Hematopoietic multipotent progenitor cell treated with erythropoietin and hydrocortisone succinate and interleukin-3 and kit ligand, for 4 days (in vitro differentiated cells): ENCODE measurements at regions not wholly inside any gene's neighbourhood (a gene's known extent, or its start where the extent isn't known, plus 50 kb on each side); places are given as distances from the start of the nearest gene placed in this dataset.

Source experiments
- DNase-seq: peaks from one replicate; pipeline ENCODE4 v3.0.0-alpha.2; 2015

GRCh38 chr21:36207577-36208320, 51.1 kb downstream of the DOP1B start:
- DNase-seq = no peak

GRCh38 chr21:36208326-36209013, 51.8 kb downstream of the DOP1B start:
- DNase-seq = no peak

- DNase-seq = peak; percentile 79
These were observed 53.1 kb downstream of the DOP1B start for GRCh38 chr21:36209626-36210171.

GRCh38 chr21:36210779-36211659, 54.4 kb downstream of the DOP1B start:
- DNase-seq = no peak

DNA sequence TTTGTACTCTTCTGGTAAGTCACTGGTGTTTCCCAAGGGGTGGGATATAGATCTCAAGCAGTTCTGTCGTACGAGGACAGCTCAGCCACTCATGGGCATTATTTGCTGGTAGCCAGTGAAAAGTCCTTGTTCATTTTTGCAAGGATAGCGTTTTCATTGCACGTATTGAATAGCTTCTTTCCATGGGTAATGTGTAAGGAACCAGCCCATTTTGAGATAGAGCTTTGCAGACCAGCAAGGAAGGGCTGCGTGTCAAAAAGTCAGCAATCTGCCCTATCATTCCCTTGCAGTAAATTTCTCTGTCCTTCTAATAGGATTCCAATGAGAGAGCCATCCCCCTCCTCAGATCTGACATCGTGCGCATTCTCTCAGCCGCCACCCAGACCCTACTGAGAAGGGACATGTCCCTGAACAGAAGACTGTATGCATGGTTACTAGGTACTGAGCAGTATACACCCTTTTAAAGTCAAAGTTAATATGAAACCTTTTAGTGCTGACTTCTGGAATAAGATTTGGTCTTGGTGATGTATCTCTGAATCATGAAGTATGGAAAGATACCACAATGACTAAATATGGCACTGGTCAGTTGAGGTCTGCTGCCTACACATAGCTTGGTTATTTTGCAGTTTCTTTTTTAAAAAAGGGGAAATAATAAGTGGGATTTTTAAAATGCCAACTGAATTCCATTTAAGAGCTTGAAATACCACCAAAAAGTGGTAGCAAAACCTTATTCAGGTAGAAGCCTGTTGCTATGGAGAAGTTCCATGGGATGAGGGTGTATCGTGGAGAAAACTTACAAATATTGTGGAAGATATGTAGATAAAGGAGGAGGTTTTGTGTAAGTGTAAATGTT, 55.3 kb downstream of the DOP1B start:
- no peak for DNase-seq

- DNase-seq = no peak
These were observed 55.8 kb downstream of the DOP1B start for GRCh38 chr21:36212513-36212780.

DNA sequence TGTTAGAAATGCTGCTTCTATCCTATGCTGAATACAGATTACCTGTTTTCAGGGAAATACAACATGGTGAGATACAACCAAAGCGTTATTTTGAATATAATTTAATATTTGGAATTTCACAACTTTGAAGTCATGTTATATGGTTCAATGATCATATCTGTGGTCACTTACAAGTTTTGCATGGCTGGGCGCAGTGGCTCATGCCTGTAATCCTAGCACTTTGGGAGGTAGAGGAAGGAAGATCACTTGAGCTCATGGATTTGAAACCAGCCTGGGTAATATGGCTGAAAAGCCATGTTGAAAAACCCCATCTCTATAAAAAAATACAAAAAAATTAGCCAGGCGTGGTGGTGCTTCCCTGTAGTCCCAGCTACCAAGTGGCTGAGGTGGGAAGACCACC, 57.9 kb downstream of the DOP1B start:
- DNase-seq = no peak

- no peak for DNase-seq
These were observed 61.1 kb downstream of the DOP1B start for GRCh38 chr21:36217743-36218142.

DNA sequence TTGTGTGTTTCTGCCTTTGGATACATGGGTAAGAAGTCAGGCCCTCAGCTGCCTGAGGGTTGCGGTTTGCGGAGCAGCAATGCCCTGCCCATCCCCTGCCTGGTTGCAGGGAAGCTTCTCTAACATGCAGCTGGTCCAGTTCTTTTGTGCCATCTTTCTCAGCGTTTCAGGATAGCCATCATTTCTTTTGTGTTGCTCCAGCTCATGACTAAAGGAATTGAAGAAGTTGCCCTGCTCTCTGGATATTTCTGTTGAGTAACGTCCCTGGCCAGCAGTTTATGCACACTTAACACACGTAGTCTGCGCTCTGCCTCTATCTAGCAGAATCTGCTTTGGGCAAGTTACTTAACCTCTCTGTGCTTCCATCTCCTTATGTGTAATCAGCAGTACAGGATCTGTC, 62.1 kb downstream of the DOP1B start:
- no peak for DNase-seq

DNA sequence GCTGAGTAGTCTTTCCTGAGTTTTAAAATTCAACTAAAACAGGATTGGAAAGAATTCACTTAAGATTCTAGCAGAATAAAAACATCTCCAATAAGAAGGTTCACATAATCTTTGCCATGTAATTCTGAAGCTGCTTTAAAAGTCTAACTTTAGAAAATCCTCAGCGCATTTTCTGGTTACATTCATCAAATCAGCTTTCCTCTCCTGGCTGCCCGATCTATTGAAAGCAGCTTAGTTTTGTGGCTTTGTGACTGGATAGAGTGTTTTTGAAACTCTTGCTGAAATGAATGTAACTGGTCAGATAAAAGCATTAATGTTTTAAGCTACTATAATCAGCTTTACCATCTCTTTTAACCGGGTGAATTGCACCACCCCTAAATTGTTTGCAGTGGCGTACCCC, 66.8 kb downstream of the DOP1B start:
- DNase-seq = no peak

- DNase-seq = no peak
These were observed 72.6 kb downstream of the DOP1B start for GRCh38 chr21:36229181-36229580.

GRCh38 chr21:36231444-36231843, 74.8 kb downstream of the DOP1B start:
- DNase-seq = peak; percentile 33

DNA sequence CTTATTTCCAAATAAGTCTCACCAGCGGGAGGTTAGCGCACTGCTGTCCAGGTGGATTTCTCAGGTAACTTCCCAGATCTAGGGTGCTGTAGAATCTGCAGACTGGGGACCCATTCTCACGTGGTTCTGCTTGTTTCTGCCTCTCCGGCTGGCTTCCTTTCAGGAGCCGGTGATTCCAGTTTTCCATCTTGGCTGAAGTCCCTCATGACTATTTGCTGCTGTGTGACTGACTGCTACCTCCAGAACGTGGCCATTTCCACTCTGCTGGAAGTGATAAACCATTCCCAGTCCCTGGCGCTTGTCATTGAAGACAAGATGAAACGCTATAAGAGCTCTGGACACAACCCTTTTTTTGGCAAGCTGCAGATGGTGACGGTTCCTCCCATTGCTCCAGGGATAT, 76.0 kb downstream of the DOP1B start:
- no peak for DNase-seq

- no peak for DNase-seq
These were observed 78.5 kb downstream of the DOP1B start for GRCh38 chr21:36235058-36235582.

GRCh38 chr21:36236052-36236730, 79.6 kb downstream of the DOP1B start:
- no peak for DNase-seq

GRCh38 chr21:36237441-36237840, 80.8 kb downstream of the DOP1B start:
- no peak for DNase-seq

GRCh38 chr21:36239585-36239984, 80.4 kb upstream of the MORC3 start:
- no peak for DNase-seq

DNA sequence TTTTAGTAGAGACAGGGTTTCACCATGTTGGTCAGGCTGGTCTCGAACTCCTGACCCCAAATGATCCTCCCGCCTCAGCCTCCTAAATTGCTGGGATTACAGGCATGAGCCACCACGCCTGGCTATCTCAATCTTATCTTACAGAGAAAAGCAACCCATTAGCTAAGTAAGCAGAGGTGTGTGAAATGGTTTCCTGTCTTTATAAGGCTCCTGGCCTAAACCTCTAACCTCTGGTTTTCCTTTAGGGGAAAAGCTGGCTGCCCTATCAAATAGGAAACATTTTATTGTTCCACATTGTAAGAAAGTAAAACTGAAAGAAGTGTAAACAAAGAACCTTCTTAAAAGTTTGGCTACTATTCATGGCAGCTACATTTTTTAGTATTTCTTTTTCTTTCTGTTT, 78.3 kb upstream of the MORC3 start:
- DNase-seq = no peak

DNA sequence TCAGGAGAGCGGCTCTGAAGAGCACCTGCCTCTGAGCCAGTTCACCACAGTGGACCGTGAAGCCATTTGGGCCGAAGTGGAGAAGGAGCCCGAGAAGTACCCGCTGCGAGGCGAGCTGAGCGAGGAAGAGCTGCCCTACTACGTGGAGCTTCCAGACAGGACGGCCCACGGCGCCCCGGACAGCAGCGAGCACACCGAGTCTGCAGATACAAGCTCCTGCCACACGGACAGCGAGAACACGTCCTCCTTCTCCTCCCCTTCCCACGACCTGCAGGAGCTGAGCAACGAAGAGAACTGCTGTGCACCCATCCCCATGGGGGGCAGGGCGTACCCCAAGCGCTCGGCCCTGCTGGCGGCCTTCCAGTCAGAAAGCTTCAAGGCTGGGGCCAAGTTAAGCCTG, 74.9 kb upstream of the MORC3 start:
- DNase-seq = no peak

- no peak for DNase-seq
These were observed 74.3 kb upstream of the MORC3 start for GRCh38 chr21:36245649-36246048.

DNA sequence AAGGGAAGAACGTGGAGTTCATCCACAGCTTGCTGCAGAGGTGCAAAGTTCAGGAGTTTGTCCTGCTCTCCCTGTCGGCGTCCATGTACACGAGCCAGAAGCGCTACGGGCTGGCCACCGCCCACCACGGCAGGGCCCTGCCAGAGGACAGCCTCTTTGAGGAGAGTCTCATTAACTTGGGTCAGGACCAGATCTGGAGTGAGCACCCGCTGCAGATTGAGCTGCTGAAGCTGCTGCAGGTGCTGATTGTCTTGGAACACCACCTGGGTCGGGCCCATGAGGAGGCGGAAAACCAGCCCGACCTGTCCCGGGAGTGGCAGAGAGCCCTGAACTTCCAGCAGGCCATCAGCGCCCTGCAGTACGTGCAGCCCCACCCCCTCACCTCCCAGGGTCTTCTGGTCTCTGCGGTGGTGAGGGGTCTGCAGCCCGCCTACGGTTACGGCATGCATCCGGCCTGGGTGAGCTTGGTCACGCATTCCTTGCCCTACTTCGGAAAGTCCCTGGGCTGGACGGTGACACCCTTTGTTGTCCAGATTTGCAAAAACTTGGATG, 73.8 kb upstream of the MORC3 start:
- DNase-seq = no peak
